B cell (primary cell): ENCODE measurements at regions not wholly inside any gene's neighbourhood (a gene's known extent, or its start where the extent isn't known, plus 50 kb on each side); places are given as distances from the start of the nearest gene placed in this dataset.

Source experiments
- ATAC-seq: fragments of 200-7000 bp; cut with Tn5 transposase; one replicate; pipeline ENCODE4 v1.10.0; 2021; ENCODE audit warnings: low read depth, mild to moderate bottlenecking, moderate number of reproducible peaks, moderate library complexity
- CTCF ChIA-PET: fragments of 350-600 bp; sonication (Branson Sonifier 250); formaldehyde crosslinking; loops from one replicate; lab custom pipeline; 2021; ENCODE audit warnings: antibody characterized with exemption, inconsistent platforms; lab: Charles Lee
- POLR2A ChIA-PET: fragments of 350-600 bp; sonication (Branson Sonifier 250); formaldehyde crosslinking; loops from one replicate; lab custom pipeline; 2021; ENCODE audit warnings: antibody characterized with exemption; lab: Charles Lee
- DNase-seq: peaks from one replicate; pipeline ENCODE4 v3.0.0; 2013
- H2AFZ ChIP-seq: 2 replicates; pipeline ENCODE4 v1.6.1; 2012; ENCODE audit warnings: mild to moderate bottlenecking, low read depth, low read length; ENCODE audit not compliant: insufficient read depth, poor library complexity, severe bottlenecking
- H3K27ac ChIP-seq, 2 donors: 1 replicate in 1 of 2; 2 replicates in 1 of 2; pipeline ENCODE4 v1.5.1; 2012 to 2013; ENCODE audit warnings: low read length in 2 of 2, mild to moderate bottlenecking in 2 of 2, moderate library complexity in 1 of 2
- H3K27me3 ChIP-seq, 4 experiments: fragments of 200-600 bp in 1 of 4; sonication (generic) in 1 of 4; replicated peaks in 1 of 4; 1 replicate in 2 of 4; 2 replicates in 2 of 4; pipeline versions ENCODE4 v1.6.1 to v1.7.0; 2013 to 2016; ENCODE audit warnings: low read length in 3 of 4, mild to moderate bottlenecking in 2 of 4, mixed read lengths in 1 of 4, moderate library complexity in 1 of 4; ENCODE audit not compliant: insufficient read depth in 4 of 4, control insufficient read depth in 3 of 4; ENCODE audit errors: control extremely low read depth in 1 of 4
- H3K36me3 ChIP-seq, 2 experiments: replicated peaks in 1 of 2; 1 replicate in 1 of 2; 2 replicates in 1 of 2; pipeline versions ENCODE4 v1.6.1 to v1.7.1; 2013; ENCODE audit warnings: low read length in 1 of 2; ENCODE audit not compliant: insufficient read depth in 2 of 2, control insufficient read depth in 1 of 2; ENCODE audit errors: control extremely low read depth in 1 of 2, extremely low read depth in 1 of 2
- H3K4me1 ChIP-seq, 2 donors: fragments of 200-600 bp in 1 of 2; sonication (generic) in 1 of 2; 1 replicate in 1 of 2; 2 replicates in 1 of 2; pipeline versions ENCODE4 v1.5.1 to v1.6.1; 2013 to 2017; ENCODE audit warnings: low read length in 2 of 2; ENCODE audit not compliant: control insufficient read depth in 2 of 2, insufficient read depth in 2 of 2
- H3K4me2 ChIP-seq: replicated peaks from 2 replicates; pipeline ENCODE3; 2012; ENCODE audit warnings: mild to moderate bottlenecking, low read depth, low read length; ENCODE audit not compliant: poor library complexity, severe bottlenecking
- H3K4me3 ChIP-seq, 5 experiments: fragments of 200-600 bp in 1 of 5; sonication (generic) in 1 of 5; 1 replicate in 3 of 5; 2 replicates in 2 of 5; pipeline versions ENCODE4 v1.5.1 to v1.7.0; 2011 to 2016; ENCODE audit warnings: low read length in 4 of 5, mild to moderate bottlenecking in 4 of 5, low read depth in 2 of 5, control low read depth in 1 of 5, moderate library complexity in 1 of 5; ENCODE audit not compliant: insufficient read depth in 1 of 5; ENCODE audit errors: control extremely low read depth in 1 of 5, extremely low read depth in 1 of 5
- H3K79me2 ChIP-seq: fragments of 200-600 bp; sonication (generic); one replicate; pipeline ENCODE4 v1.6.0; 2016; ENCODE audit warnings: low read length; ENCODE audit not compliant: control insufficient read depth, insufficient read depth
- H3K9ac ChIP-seq: fragments of 200-600 bp; sonication (generic); 2 replicates; pipeline ENCODE4 v1.6.1; 2017; ENCODE audit warnings: mild to moderate bottlenecking, low read length, moderate library complexity
- H3K9me3 ChIP-seq, 3 donors: one replicate each; pipeline versions ENCODE4 v1.6.1 to v1.7.1; 2013; ENCODE audit warnings: low read length in 2 of 3; ENCODE audit not compliant: control insufficient read depth in 2 of 3, insufficient read depth in 1 of 3; ENCODE audit errors: control extremely low read depth in 1 of 3
- H4K20me1 ChIP-seq: 2 replicates; pipeline ENCODE4 v1.6.0; 2012; ENCODE audit warnings: mild to moderate bottlenecking, low read length; ENCODE audit not compliant: insufficient read depth, control insufficient read depth, poor library complexity, severe bottlenecking
- H3K27ac Mint-ChIP-seq: one replicate; pipeline ENCODE4 v1.8.0; 2021; ENCODE audit warnings: mixed read lengths
- H3K27me3 Mint-ChIP-seq: one replicate; pipeline ENCODE4 v1.8.0; 2021; ENCODE audit warnings: mixed read lengths
- H3K4me1 Mint-ChIP-seq: one replicate; pipeline ENCODE4 v1.8.0; 2021; ENCODE audit warnings: mixed read lengths
- H3K4me3 Mint-ChIP-seq: one replicate; pipeline ENCODE4 v1.8.0; 2021; ENCODE audit warnings: mixed read lengths
- H3K9me3 Mint-ChIP-seq: one replicate; pipeline ENCODE4 v1.8.0; 2022; ENCODE audit warnings: mixed read lengths; ENCODE audit not compliant: insufficient read depth
- CTCF ChIP-seq: fragments of 200-600 bp; IDR thresholded peaks from one replicate; pipeline ENCODE4 v1.8.0; 2022; ENCODE audit warnings: antibody characterized with exemption, mild to moderate bottlenecking
- EZH2 ChIP-seq: IDR thresholded peaks from 2 replicates; pipeline ENCODE4 v1.6.1; 2012; ENCODE audit warnings: borderline replicate concordance, low read depth, mild to moderate bottlenecking, moderate library complexity, low read length; ENCODE audit not compliant: insufficient read depth, poor library complexity, severe bottlenecking
- WGBS: methylation state at CpG from one replicate; pipeline ENCODE4 v1.1.5; 2013; ENCODE audit warnings: missing lambda C conversion rate; ENCODE audit not compliant: insufficient coverage; 5-methylcytosine and 5-hydroxymethylcytosine counted together
- intact Hi-C: fragments of 100-400 bp; cut with micrococcal nuclease; formaldehyde crosslinking; loops from one replicate; pipeline ENCODE4 v1.10.0; 2022

GRCh38 chr10:128952856-128953255, 514.2 kb upstream of the MGMT start:
- POLR2A ChIA-PET, result no interaction called here
- Histone ChIP-seq H2AFZ (no peak overlapping the region), H4K20me1 (no peaks in the 10 kb centered on the region), H3K4me1 (no peaks in the 10 kb centered on the region), H3K9ac (no peak overlapping the region), H3K36me3 (no peaks in the 10 kb centered on the region), H3K27me3 (no peaks in the 10 kb centered on the region), H3K9me3 (peaks cover 0 to 9% (median 0%) of the 10 kb centered on the region in 3 donors), H3K79me2 (no peaks in the 10 kb centered on the region), H3K27ac (no peak overlapping the region), H3K4me3 (no peak overlapping the region), H3K4me2 (no peak overlapping the region)
- intact Hi-C loops, result no loop called here
- no peak for TF ChIP-seq EZH2
- TF ChIP-seq CTCF, result no peak
- DNase-seq (no peak), ATAC-seq (no peak)
- no peak overlapping the region for H3K27ac Mint-ChIP-seq
- no peaks in the 10 kb centered on the region for H3K4me1 Mint-ChIP-seq
- no peaks in the 10 kb centered on the region for H3K27me3 Mint-ChIP-seq
- CTCF ChIA-PET, result no interaction called here
- H3K9me3 Mint-ChIP-seq, result no peaks in the 10 kb centered on the region
- no peak overlapping the region for H3K4me3 Mint-ChIP-seq
- WGBS, result 95% methylated on average over 7 of the region's 8 CpGs

GRCh38 chr10:128956149-128956548, 510.9 kb upstream of the MGMT start:
- H3K4me1 Mint-ChIP-seq, result no peaks in the 10 kb centered on the region
- H3K9me3 Mint-ChIP-seq, result no peaks in the 10 kb centered on the region
- Histone ChIP-seq H3K36me3 (no peaks in the 10 kb centered on the region), H3K9ac (no peak overlapping the region), H4K20me1 (no peaks in the 10 kb centered on the region), H3K9me3 (peaks cover 0 to 4% (median 0%) of the 10 kb centered on the region in 3 donors), H3K4me3 (no peak overlapping the region), H2AFZ (no peak overlapping the region), H3K79me2 (no peaks in the 10 kb centered on the region), H3K4me1 (no peaks in the 10 kb centered on the region), H3K27ac (no peak overlapping the region), H3K27me3 (no peaks in the 10 kb centered on the region), H3K4me2 (no peak overlapping the region)
- no peak overlapping the region for H3K4me3 Mint-ChIP-seq
- intact Hi-C loops, result no loop called here
- no peak for TF ChIP-seq CTCF
- no peak for TF ChIP-seq EZH2
- no peak for DNase-seq
- H3K27me3 Mint-ChIP-seq, result no peaks in the 10 kb centered on the region
- ATAC-seq, result no peak
- CTCF ChIA-PET, result no interaction called here
- POLR2A ChIA-PET, result no interaction called here
- H3K27ac Mint-ChIP-seq, result no peak overlapping the region
- 100% methylated on average over 1 of the region's 1 CpG for WGBS
